ENCODE measurements at regions not wholly inside any gene's neighbourhood (a gene's known extent, or its start where the extent isn't known, plus 50 kb on each side); places are given as distances from the start of the nearest gene placed in this dataset.

GRCh38 chr3:147975165-147975564 is 566.0 kb downstream of the ZIC1 start:
- H3K18ac ChIP-seq (ENCODE audit: low read depth, low read length): no peak overlapping the region
- intact Hi-C loops (cut with micrococcal nuclease): no loop called here
- no peaks in the 10 kb centered on the region for H3K79me1 ChIP-seq (ENCODE audit: low read depth in 1 of 2, low read length in 2 of 2)
- in situ Hi-C loops (cut with MboI; ENCODE audit: low sequenced_read_pairs): no loop called here
- H2BK5ac ChIP-seq (ENCODE audit: low read depth, low read length, poor library complexity, severe bottlenecking): no peak overlapping the region
- no peak overlapping the region for H3K9ac ChIP-seq (ENCODE audit: low read depth, low read length)
- no peak overlapping the region for H3K14ac ChIP-seq (replicated peaks; ENCODE audit: low read depth, low read length)
- H3K4ac ChIP-seq (ENCODE audit: low read depth, low read length): no peak overlapping the region
- no peak overlapping the region for H2BK15ac ChIP-seq (ENCODE audit: low read depth, low read length)
- DNase-seq (no peak), ATAC-seq (ENCODE audit: low read depth) (no peak)
- TF ChIP-seq POLR2A (IDR thresholded peaks at IDR 0.05; ENCODE audit: low read depth, low read length): no peak
- TF ChIP-seq CTCF (conservative IDR thresholded peaks at IDR 0.05; ENCODE audit: low read depth, low read length): no peak
- no peaks in the 10 kb centered on the region for H3K9me1 ChIP-seq (ENCODE audit: insufficient read depth, low read length)
- no peak overlapping the region for H3K4me3 ChIP-seq (ENCODE audit: insufficient read depth, low read depth, low read length)
- no peak overlapping the region for H3K27ac ChIP-seq (ENCODE audit: insufficient read depth, low read length)
- H3K36me3 ChIP-seq (ENCODE audit: control insufficient read depth, insufficient read depth, low read length): no peaks in the 10 kb centered on the region
- no peaks in the 10 kb centered on the region for H3K4me1 ChIP-seq (ENCODE audit: control insufficient read depth, insufficient read depth, low read length)
- no peak overlapping the region for H3K56ac ChIP-seq (ENCODE audit: extremely low read depth, insufficient read depth, low read length)
- H3K23ac ChIP-seq (ENCODE audit: low read depth, low read length): no peak overlapping the region
- no peak overlapping the region for H4K8ac ChIP-seq (ENCODE audit: low read depth in 2 of 2, low read length in 2 of 2)
- H2BK20ac ChIP-seq (ENCODE audit: low read depth, low read length): no peak overlapping the region
- dilution Hi-C loops (cut with HindIII; ENCODE audit: low sequenced_read_pairs, unreplicated experiment): no loop called here
- no peak overlapping the region for H2AK5ac ChIP-seq (ENCODE audit: low read depth, low read length)
- H4K91ac ChIP-seq (ENCODE audit: insufficient read depth, low read depth, low read length): no peak overlapping the region
- no peaks in the 10 kb centered on the region for H3K9me3 ChIP-seq (ENCODE audit: control insufficient read depth, insufficient read depth, low read length)
- ChIA-PET POLR2A (ENCODE audit: unreplicated experiment) (no interaction called here), CTCF (interaction anchor here (0.6 kb wide), 1 partner anchor 256 kb away, joined by 3 read pairs; no protein-coding TSS in a partner anchor)
- H4K20me1 ChIP-seq (ENCODE audit: insufficient read depth, low read length): no peaks in the 10 kb centered on the region
- BruUV-seq (replicated peaks): no TSS peak
- no CpG with 5 or more reads among the region's 1 CpG for WGBS, 2 experiments (ENCODE audit: extremely low coverage in 2 of 2, insufficient read length in 1 of 2)
- no peak overlapping the region for H2AK9ac ChIP-seq (replicated peaks; ENCODE audit: low read depth, low read length, poor library complexity)
- no peak overlapping the region for H3K4me2 ChIP-seq (ENCODE audit: low read depth, low read length)
- no peak overlapping the region for H4K5ac ChIP-seq (ENCODE audit: low read depth, low read length)
- H2AFZ ChIP-seq (replicated peaks; ENCODE audit: low read length, poor library complexity): no peak overlapping the region
- H3K27me3 ChIP-seq (ENCODE audit: control insufficient read depth, insufficient read depth, low read length): no peaks in the 10 kb centered on the region
- H2BK120ac ChIP-seq (ENCODE audit: low read depth, low read length): no peak overlapping the region

Data from IMR-90 (cell line).